ENCODE measurements at regions not wholly inside any gene's neighbourhood (a gene's known extent, or its start where the extent isn't known, plus 50 kb on each side); places are given as distances from the start of the nearest gene placed in this dataset.

DNA sequence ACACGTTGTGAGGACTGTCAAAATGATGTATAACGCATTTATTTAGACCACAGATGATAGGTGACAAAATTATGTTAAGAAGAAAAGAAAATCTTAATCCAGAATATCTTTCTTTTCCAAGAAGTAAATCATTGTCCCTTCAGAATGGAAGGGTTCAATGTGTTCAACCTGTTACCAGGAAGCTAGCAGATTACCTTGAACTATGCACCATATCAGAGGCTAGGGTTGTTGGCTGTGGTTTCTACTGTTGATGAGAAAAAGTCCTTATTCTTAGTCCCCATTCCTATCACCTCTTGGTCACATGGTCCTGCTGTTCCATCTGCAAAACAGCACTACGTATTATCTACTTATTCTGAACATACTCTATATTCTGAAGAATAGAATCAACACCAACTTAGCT is 339.5 kb upstream of the CADM1 start:
- no peak for DNase-seq (ENCODE audit: low spot score)

DNA sequence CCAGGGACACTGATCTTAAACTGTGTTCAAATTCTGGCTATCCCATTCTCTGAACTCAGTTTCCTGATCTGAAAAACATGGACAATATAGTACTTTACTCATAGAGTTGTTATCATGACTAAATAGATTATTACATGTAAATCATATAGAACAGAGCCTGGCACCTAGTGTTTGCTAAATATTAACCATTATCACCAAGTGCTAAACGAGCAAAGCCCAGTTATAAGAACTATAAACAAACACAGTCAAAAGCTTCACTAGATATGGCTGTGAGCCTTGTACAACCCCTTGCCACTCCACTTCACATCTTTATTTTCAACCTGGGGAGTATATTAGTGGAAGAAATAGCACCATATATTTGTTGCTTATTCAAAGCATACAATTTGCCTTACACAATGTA is 338.9 kb upstream of the CADM1 start:
- no peak for DNase-seq (ENCODE audit: low spot score)

DNA sequence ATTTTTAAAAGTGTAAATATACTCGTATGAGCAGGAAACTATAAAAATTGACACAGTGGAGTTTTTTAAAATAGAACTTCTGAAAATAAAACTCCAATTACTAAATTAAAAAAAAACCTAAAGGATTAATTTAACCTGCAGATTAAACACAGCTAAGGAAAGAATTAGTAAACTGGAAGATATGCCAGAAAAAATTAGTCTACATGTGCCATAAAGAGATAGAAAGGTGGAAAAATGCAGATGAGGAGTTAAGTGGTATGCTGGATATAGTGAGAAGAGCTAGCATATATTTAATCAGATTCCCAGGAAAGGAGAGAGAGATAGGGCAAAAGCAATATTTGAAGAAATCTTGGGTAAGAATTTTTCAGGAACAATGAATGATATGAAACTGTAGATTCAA is 315.8 kb upstream of the CADM1 start:
- no peak for DNase-seq (ENCODE audit: low spot score)

DNA sequence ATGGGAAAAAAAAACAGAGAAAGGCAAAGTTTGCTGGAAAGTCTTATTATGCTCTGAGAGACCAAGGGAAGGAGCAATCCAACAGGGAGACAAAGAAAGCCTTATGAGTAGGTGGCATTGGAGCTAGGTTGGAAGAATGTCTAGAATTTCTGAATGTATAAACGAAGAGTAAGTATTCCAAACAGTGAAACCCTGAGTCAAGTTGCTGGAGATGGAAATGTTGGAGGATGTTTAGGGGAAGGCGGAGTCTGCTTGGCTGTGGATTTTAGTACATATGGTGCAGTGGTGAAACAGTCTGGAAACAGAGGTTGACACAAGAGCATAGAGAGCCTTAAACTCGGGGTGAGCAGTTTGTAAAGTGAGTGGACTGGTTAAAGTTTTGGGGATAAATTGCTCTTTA is 314.8 kb upstream of the CADM1 start:
- no peak for DNase-seq (ENCODE audit: low spot score)

DNA sequence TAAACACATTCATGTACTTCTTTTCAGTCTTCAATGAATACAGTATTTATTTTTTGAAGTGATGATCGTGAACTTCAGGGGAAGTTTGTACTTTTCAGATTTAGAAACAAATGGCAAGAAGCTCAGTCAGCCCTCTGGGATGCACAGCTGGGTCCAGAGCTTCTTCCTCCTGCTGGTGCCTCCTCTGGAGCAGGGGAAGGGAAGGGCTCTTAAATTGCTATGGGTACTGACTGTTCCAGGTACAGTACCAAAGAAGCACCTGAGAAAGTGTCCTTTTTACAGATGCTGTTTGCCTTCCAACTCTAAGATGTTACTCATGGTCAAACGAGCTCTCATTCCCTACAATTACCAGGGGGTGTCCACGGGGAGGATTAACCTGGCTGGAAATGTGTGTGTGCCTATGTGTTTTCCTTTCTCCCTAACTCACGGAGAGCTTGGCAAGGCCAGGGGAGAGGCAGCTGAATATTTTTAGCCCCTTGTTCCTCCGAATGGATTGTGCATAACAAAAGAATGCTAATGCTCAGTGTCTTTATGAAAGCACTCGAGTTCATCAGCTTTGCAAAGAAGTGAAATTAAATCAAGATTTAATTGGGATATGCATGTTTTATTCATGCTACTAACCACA is 313.7 kb upstream of the CADM1 start:
- no peak for DNase-seq (ENCODE audit: low spot score)

DNA sequence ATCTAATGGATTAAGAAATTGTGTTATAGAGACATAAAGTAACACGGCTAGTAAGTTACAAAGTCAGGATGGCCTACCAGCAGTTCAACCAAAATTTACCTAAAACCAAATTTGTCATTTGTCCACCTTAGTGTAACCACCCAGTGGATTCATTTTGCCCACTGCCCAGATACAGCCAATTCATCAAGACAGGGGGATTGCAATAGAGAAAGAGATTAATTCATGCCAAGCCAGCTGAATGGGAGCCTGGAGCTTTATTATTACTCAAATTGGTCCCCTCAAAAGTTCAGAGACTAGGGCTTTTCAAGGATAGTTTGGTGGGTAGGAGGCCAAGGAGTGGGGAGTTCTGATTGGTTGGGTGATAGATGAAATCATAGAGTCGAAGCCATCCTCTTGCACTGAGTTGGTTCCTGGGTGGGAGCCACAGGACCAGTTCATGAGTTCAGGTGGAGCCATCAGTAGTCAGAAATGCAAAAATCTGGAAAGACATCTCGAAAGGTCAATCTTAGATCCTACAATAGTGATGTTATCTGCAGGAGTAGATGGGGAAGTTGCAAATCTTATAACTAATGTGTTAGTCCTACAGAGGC is 304.2 kb upstream of the CADM1 start:
- no peak for DNase-seq (ENCODE audit: low spot score)

DNA sequence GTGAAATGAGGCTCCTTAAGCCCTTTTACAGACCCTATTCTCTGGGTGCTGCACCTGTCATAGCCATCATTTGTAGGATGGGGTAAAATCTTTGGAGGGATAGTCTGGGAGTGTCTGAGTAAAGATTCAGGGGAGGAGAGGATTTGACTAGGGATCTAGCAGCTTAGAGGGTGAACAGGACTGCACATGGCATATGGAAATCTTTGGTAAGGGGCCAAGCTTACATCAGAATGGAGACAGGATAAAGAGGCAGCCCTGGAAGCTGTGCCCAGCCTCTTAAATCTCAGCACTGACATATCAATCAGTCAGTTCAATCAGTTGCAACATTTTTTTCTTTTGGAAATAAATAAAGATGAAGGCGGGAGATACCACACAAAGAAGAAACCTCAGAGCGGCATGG is 301.8 kb upstream of the CADM1 start:
- DNase-seq (ENCODE audit: low spot score), result no peak

DNA sequence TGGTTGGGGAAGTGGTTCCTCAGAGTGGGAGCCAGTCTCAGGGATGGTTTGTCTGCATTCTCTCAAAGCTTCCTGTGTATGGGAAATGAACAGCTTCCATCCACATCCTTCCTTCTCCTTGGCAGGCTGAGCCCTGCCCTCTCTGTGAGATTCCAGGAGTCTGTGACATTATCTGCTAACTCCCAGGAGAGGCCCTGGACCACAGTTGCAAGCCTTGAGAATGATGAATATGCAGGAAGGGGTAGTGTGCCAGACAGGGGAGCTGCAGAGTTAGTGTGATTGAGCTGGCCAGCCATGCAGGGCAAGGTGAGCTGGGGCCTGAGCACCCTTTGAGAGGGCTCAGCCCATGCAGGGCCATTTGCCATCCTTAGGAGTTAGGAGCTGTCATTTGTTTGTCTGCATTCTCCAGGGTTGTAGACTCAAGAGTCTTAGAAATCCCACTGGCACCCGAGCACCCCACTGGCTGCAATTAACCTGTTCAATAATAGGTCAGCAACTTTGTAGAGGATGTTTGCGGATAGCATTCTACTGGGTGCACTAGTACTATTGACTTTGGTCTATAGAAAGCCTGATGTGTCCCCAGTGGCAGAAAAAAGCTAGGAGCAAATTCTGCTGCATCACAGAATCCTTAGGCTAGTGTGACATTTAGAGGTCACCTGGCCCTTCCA is 299.0 kb upstream of the CADM1 start:
- no peak for DNase-seq (ENCODE audit: low spot score)

DNA sequence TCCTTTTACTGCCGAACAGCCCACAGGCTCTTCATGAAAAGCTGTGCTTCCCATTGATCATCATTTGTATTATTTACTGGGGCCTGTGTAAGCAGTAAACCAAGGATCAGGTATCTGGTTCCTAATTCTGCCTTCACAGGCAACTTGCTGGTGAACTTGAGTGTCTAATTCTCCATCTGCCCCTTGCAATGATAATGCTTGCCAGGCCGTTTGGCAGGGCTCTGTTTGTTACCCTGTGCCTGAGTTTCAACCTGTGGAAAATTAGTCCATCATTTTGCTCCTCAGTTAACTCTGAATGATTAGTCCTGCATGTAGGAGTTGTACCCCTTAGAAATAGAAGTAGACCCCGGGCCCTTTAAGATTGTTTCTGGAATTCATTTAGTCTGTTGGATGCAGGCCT is 298.4 kb upstream of the CADM1 start:
- no peak for DNase-seq (ENCODE audit: low spot score)

DNA sequence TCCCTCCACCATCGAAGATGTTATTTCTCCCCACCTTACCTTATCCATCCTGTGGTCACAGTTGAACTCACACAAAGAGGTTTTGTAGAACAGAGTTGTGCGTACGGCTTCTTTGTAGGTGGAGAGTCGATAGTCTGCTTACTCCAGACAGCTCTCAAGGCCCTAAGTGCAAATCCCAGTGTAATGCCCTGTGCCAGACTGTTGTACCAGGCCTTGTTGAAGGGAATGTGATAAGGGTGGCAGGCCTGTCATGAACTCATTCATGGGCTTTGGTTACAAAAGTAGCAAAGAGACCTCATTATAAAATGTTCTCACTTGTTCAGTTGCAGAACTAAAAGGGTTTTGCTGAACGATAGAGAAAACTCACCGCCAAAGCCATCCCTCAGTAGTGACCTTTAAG is 288.7 kb upstream of the CADM1 start:
- DNase-seq (ENCODE audit: low spot score), result no peak

DNA sequence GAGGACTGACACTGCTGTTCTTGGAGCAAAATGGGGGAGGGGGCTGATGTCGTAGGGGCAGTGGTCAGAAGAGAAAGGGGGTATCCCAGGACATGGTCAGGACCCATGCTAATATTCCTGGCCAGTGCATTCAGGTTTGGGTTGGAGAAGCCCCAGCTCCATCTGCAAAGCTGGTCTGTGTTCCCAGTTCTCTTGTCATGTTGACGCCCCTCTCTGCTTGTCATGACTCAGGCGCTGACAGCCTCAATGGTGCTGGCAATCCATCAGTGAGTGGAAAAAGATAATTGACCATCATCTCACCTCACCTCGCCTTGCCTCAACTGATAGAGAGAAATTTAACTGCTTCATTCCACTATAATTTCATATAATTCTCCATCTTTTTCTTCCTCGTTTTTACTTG is 283.1 kb upstream of the CADM1 start:
- no peak for DNase-seq (ENCODE audit: low spot score)

DNA sequence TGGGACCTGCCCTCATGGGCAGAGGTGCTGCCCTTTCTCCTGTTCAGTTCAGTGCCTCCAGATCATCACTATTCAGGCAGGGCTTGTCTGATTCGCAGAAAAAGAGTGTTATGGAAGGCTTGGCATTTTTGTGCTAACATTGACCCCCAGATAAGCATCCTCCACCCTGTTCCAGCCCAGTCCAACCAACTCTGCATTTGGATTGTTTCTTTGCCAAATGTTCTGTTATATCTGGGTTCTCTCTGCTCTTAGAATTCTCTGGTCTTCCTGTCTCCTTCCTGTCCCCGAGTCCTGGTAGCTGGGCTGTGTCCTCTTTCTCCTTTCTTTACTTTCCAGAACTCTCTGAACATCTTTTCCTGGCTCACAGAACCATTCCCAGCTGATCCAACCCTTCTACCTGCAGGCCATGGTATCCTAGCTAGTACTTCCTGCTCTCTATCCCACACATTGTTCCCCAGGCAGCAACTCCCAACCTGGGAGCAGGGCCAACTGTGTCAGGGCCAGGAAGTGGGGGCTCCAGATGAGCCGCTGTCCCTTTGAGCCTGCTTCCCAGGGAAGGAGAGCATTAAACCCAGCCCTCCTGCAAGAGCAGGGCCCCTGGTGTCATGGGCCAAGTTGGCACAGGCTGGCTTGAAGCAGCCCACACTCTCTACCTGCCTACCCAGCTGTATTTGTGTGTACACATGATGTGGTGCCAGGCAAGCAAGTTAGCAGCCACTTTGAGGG is 280.7 kb upstream of the CADM1 start:
- DNase-seq (ENCODE audit: low spot score), result no peak

DNA sequence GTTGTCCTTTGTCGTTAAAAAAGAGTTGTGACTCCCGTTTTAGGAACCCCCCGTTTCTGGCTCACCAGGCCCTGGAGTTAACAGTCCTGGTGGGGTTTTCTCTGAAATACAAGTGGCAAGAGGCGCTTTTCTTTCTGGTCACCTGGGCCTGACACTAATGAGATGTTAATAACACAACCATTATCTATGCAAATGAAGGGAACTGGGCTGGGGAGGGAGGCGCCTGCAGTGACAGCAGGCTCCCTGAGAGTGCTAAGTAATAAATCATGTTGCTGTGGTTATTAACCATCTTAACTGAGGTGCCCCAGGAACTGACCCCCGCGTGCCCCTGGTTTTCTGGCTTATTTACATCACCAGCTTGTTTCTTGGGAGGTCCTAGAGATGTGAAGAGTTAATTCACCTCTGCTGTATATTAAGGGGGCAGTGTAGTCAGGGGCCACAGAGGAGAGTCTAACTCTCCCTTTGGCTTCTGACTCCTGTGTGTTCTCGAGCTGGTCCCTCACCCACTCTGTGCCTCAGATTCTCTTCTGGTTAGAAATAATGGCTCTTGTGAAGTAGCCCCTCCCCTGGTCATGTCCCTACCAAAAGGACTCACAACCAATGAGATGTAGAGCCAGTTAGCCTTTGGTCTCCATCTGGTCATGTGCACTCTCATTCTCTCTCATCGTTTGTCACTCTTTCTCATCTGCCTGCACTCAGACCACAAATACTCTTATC is 276.6 kb upstream of the CADM1 start:
- no peak for DNase-seq (ENCODE audit: low spot score)

DNA sequence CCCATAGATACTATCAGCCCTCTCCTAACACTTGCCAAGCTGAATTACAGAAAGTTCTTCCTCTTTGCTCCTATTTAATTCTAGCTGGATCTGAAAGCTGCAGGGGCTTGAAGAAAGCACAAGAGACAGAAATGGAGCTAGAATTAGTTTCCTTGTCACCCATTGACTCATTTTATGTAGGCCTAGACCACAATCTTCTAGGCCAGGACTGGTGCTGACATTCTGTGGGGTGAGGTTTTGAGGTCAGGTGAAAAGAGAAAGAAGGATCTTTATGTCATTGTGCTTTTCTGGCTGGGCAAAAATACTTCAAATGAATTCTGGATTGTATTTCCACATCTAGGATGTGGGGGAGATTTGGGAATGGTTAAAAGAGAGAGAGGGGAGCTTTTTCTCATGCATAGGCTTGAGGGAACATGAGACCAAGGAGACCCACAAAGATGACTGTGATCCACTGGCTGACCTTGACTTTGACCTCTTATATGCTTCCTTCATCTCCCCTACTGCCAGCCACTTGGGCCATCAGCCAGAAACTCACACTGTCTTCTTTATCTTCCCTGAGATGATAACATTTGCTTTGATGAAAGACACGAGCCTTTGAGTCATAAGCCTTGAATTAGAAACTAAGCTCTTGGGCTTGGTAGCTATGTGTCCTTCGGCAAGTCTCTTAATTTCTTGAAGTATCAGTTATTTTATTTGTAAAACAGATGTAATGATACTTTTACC is 274.9 kb upstream of the CADM1 start:
- no peak for DNase-seq (ENCODE audit: low spot score)

DNA sequence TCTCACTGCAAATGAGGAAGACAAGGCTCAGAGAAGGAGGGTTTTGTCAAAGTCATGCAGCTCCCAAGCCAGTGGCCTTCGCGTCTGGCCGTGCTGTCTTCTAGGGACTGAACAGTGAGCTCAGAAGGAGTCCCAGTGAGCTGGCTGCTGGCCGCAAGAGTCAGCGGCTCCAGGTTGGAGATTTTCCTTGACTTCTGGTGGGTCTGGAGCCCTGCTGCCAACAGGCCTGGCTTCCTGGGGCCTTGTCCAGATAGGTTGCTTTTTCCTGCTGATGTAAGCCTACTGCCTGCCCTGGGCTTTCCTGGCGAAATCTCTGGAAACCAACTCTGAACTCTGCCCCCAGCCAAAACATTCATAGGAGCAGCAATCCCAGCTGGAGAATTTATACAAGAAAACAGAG is 272.7 kb upstream of the CADM1 start:
- DNase-seq (ENCODE audit: low spot score), result no peak

DNA sequence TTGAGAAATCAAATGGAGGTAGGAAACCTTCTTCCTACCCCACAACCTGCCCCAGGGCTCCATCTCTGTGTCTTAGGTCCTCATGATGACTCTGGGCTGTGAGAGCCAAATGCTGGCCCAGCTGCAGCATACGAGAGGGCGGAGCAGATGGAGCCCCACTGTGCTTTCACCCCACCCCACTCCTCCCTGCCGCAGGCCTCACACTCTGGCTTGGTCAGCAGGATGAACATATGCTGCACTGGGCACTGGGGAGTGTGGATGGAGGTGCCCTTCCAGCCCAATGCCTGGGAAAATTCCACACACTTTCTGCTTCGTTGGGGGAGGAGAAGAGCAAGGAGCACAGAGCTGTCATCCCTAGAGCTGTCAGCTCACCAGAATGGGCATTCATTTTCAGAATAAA is 271.6 kb upstream of the CADM1 start:
- DNase-seq (ENCODE audit: low spot score), result no peak

DNA sequence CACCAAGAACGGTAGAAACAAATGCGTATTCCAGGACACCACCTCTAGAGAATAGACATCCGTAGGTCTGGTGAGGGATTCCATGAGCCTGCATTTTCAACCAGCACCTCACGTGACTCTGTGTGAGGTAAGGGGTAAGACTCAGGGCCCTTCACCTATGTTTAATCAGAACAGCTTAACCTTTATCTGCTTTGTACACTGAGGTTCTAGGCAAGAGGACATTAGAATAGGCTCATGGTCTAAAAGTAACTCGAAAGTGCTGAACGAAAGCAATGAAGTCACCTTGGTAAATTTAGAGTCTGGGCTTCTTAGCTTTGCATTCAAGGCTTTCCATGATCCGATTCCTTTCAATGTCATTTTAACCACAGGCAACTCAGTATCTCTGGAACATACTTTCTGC is 270.5 kb upstream of the CADM1 start:
- no peak for DNase-seq (ENCODE audit: low spot score)

DNA sequence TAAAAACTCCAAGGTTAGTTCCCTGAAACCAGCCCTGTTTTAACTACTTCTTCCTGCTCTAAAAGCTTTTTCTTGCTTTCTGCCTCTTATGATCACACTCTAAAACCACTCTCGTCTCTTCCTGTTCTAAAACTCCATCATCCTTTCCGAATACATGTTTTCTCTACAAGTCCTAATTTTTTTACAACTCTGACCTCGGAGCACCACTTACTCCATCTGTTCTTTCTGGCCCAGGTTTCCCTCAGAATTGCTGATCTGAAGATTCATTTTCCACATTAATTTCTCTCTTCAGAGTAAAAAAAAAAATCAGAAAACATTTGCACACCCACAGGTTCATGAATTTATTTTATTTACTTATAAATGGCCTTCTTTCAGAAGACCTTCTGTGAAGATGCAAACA is 265.7 kb upstream of the CADM1 start:
- no peak for DNase-seq (ENCODE audit: low spot score)

DNA sequence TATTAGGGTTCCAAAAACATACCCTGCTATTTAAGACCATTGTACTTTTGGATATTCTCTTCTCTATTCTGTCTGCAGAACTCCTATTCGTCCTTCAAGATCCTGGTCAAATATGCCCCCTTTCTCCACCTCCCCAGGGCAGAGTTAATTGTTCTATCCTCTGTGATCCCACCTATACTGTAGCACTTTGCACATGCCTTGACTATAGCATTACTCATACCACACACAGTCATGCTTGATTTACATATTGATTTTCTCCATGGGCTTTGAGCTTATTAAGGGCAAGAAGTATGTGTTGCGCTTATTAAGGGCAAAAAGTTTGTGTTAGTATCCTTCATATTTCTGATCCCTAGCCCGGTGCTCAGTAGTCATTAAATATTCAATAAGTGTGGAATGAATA is 263.7 kb upstream of the CADM1 start:
- DNase-seq (ENCODE audit: low spot score), result no peak

DNA sequence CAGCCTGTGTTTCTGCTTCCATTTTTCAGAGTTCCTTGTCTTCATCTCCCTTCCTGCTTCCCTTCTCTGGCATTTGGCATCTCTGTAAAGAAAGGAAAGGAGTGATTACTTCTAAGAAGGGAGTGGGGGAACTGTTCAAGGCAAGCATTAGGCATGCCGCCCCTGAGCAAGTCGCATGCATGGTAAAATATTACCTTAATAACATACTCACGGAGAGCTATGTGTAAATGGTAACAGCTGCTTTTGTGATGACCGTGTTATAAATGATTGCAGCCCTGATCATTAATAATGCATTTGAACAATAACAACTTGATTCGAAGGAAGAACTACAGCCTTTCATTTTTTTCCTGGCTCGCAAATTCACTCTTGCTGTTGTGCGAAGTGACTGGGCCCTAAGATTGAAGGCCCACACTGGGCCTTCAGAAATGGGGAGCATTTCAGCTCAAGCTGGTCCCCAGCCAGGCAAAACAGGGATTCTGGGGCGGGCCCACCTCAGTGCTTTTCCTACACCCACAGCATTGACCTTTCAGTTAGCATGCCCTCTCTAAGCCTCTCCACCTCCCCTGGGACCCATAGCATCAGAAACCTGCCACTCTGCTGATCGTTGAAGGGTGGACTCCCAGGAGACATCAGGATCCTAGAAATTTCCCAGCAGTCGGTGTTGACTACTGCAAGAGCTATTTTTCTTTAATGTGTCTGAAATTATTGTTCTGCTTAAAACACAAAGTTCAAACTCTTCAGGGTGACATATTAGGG is 263.0 kb upstream of the CADM1 start:
- no peak for DNase-seq (ENCODE audit: low spot score)

DNA sequence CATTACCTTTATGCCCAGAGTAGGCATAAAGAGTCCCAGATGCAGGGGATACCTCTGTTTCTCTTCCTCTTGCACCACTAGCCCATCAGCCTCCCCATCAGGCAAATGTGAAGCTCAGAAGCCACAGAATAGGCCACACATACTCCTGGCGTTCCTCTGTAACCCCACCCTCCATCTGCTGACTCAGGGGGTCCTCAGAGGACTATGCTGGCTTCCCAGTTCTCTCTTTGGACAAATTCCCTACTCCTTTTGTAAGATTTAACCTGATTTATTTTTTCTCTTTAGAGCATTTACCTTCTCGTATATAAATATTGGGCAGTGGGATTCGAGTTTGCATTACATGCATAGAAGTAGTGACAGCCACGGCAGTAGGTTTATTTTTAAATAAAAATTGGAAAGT is 262.3 kb upstream of the CADM1 start:
- DNase-seq (ENCODE audit: low spot score), result no peak
